ENCODE measurements at regions not wholly inside any gene's neighbourhood (a gene's known extent, or its start where the extent isn't known, plus 50 kb on each side); places are given as distances from the start of the nearest gene placed in this dataset.
"Not testable (repeated sequence)": the region's sequence is repeated elsewhere in the genome, so short reads cannot be mapped to it uniquely, and the experiment has no call there.

DNA sequence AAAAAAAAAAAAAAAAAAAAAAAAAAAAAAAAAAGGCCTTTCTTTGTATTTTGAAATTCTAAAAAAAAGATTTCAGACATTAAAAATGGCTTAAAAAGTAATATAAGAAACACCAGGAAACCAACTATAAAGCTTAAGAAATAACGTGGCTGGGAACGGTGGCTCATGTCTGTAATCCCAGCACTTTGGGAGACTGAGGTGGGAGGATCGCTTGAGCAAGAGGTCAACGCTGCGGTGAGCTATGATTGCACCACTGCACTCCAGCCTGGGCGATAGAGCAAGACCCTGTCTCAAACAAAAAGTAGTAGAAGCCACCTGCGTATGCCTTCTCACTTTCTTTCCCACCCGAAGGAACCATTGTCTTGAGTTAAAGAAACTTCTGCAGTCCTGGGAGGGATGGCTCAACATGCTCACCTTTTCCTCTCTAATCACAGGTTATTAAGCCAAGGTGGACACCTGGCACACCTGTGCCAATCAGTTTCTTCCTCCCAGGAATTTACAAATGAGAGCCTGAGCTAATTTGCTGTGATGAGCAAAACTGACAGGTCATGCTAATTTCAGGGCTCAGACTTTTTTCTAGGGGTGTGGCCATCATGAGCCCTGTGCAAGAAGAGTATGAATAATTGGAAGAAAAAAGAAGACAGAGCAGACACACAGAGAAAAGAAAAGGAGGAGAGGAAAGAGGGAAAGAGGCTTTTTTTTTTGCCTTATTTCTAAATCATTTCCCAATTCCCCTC lies 72.0 kb upstream of the PARD3 start:
- no peaks in the 10 kb centered on the region for H3K4me1 Mint-ChIP-seq (ENCODE audit: low read depth)
- no peak overlapping the region for H3K4me3 Mint-ChIP-seq (ENCODE audit: low read depth)
- TF ChIP-seq, protein P1, sequence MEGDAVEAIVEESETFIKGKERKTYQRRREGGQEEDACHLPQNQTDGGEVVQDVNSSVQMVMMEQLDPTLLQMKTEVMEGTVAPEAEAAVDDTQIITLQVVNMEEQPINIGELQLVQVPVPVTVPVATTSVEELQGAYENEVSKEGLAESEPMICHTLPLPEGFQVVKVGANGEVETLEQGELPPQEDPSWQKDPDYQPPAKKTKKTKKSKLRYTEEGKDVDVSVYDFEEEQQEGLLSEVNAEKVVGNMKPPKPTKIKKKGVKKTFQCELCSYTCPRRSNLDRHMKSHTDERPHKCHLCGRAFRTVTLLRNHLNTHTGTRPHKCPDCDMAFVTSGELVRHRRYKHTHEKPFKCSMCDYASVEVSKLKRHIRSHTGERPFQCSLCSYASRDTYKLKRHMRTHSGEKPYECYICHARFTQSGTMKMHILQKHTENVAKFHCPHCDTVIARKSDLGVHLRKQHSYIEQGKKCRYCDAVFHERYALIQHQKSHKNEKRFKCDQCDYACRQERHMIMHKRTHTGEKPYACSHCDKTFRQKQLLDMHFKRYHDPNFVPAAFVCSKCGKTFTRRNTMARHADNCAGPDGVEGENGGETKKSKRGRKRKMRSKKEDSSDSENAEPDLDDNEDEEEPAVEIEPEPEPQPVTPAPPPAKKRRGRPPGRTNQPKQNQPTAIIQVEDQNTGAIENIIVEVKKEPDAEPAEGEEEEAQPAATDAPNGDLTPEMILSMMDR (IDR thresholded peaks at IDR 0.05; ENCODE audit: unreplicated experiment): no peak

DNA sequence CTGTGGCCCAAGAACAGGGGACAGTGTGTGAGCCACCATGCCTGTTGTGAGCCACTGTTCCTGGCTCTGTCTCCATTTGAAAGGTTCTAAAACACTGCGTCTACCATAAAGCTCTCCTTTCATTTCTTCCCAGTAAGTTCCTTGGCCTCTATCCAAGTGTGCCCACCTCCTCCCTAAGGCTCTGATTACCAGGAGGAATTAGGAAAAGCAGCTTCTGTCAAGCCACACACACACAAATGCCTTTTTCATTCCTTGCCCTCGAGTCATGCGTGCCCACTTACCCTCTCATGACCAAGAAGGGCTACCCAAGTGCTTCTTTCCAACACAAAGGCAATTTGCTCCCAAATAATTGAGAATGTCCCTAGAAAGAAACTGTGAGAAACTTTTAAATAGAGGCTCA lies 70.8 kb upstream of the PARD3 start:
- no peaks in the 10 kb centered on the region for H3K9me3 Mint-ChIP-seq (ENCODE audit: low read depth)
- H3K4me1 Mint-ChIP-seq (ENCODE audit: low read depth): no peaks in the 10 kb centered on the region
- TF ChIP-seq, protein P1 (IDR thresholded peaks at IDR 0.05; ENCODE audit: unreplicated experiment): no peak
- DNase-seq (ENCODE audit: low spot score, unreplicated experiment): no peak
- H3K36me3 Mint-ChIP-seq (ENCODE audit: insufficient read depth): no peaks in the 10 kb centered on the region
- H3K27ac Mint-ChIP-seq: no peak overlapping the region
- no peak overlapping the region for H3K4me3 Mint-ChIP-seq (ENCODE audit: low read depth)
- peaks cover 5% of the 10 kb centered on the region for H3K27me3 Mint-ChIP-seq

More for the DNA sequence above, 72.0 kb upstream of the PARD3 start:
- no peaks in the 10 kb centered on the region for H3K9me3 Mint-ChIP-seq (ENCODE audit: low read depth)
- no peak overlapping the region for H3K27ac Mint-ChIP-seq
- no peaks in the 10 kb centered on the region for H3K36me3 Mint-ChIP-seq (ENCODE audit: insufficient read depth)
- peaks cover 5% of the 10 kb centered on the region for H3K27me3 Mint-ChIP-seq
- no peak for DNase-seq (ENCODE audit: low spot score, unreplicated experiment)

DNA sequence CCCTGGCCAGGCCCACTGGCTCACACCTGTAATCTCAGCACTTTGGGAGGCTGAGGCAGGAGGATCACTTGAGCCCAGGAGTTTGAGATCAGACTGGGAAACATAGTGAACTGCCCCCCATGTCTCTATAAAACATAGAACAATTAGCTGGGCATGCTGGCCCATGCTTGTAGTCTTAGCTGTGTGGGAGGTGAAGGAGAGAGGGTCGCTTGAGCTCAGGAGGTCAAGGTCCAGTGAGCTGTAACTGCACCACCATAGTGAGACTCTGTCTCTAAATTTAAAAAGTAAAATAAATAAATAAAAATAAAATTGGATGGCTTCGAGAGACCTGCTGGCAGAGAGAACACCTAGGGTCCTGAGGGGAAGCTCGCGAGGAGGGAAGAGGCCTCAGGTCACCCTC lies 69.9 kb upstream of the PARD3 start:
- TF ChIP-seq, protein P1 (IDR thresholded peaks at IDR 0.05; ENCODE audit: unreplicated experiment): no peak
- no peaks in the 10 kb centered on the region for H3K9me3 Mint-ChIP-seq (ENCODE audit: low read depth)
- H3K27me3 Mint-ChIP-seq: peaks cover 5% of the 10 kb centered on the region
- no peak for DNase-seq (ENCODE audit: low spot score, unreplicated experiment)
- H3K36me3 Mint-ChIP-seq (ENCODE audit: insufficient read depth): no peaks in the 10 kb centered on the region
- no peak overlapping the region for H3K27ac Mint-ChIP-seq
- no peaks in the 10 kb centered on the region for H3K4me1 Mint-ChIP-seq (ENCODE audit: low read depth)
- no peak overlapping the region for H3K4me3 Mint-ChIP-seq (ENCODE audit: low read depth)

DNA sequence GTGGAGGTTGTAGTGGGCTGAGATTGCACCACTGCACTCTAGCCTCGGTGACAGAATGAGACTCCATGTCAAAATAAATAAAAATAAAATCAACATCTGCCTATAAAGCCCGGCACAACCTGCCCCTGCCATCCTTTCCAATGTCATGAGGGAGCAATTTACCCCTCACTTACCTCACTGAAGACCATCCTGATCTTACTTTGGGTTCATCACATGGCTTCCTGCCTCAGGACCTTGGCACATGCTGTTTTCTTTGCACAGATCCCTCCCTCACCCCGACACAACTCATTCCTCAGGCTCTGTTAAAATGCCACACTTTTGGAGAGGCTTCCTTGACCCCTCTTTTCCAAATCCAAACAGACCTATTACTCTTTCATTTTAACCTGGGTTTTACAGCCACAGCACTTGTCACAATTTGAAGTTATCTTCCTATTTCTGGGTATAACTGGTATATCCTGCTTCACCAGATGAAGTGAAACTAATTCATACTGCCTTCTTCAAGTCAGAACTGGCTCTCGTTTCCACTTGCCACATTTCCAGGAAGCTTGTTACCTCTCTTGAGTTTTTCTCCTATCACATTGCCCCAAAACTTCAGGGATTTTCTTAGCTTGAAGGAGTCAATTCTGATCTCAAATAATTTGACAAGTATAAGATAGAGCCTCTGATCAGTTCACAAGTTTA lies 69.3 kb upstream of the PARD3 start:
- H3K4me3 Mint-ChIP-seq (ENCODE audit: low read depth): no peak overlapping the region
- H3K36me3 Mint-ChIP-seq (ENCODE audit: insufficient read depth): no peaks in the 10 kb centered on the region
- TF ChIP-seq, protein P1 (IDR thresholded peaks at IDR 0.05; ENCODE audit: unreplicated experiment): no peak

DNA sequence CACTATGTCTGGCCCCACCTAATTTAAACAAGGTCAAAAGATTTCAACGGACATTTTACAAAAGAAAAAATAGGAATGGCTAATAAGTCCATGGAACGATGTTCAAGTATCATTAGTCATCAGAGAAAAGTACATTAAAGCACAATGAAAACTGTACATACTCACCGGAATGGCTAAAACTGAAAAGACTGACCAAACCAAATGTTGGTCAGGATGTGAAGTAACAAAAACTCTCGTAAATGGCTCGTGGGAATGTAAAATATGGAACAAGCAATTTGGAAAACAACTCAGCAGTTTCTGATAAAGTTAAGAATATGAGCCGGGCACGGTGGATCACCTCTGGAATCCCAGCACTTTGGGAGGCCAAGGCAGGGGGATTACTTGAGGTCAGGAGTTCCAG lies 65.7 kb upstream of the PARD3 start:
- Mint-ChIP-seq H3K27ac (no peak overlapping the region), H3K27me3 (no peaks in the 10 kb centered on the region), H3K4me3 (ENCODE audit: low read depth) (no peak overlapping the region), H3K4me1 (ENCODE audit: low read depth) (no peaks in the 10 kb centered on the region), H3K9me3 (ENCODE audit: low read depth) (no peaks in the 10 kb centered on the region), H3K36me3 (ENCODE audit: insufficient read depth) (no peaks in the 10 kb centered on the region)
- TF ChIP-seq, protein P1 (IDR thresholded peaks at IDR 0.05; ENCODE audit: unreplicated experiment): no peak
- DNase-seq (ENCODE audit: low spot score, unreplicated experiment): no peak

More for the DNA sequence above, 69.3 kb upstream of the PARD3 start:
- DNase-seq (ENCODE audit: low spot score, unreplicated experiment): no peak
- H3K9me3 Mint-ChIP-seq (ENCODE audit: low read depth): no peaks in the 10 kb centered on the region
- peaks cover 5% of the 10 kb centered on the region for H3K27me3 Mint-ChIP-seq
- no peak overlapping the region for H3K27ac Mint-ChIP-seq
- no peaks in the 10 kb centered on the region for H3K4me1 Mint-ChIP-seq (ENCODE audit: low read depth)

DNA sequence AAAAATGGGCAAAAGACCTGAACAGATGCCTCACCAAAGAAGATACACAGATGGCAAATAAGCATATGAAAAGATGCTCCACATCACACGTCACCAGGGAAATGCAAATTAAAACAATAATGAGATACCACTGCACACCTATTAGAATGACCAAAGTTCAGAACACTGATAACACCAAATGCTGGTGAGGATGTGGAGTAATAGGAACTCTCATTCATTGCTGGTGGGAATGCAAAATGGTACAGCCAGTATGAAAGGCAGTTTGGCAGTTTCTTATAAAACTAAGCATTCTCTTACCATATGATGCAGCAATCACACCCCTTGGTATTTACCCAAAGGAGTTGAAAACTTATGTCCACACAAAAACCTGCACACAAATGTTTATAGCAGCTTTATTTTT lies 63.6 kb upstream of the PARD3 start:
- DNase-seq (ENCODE audit: low spot score, unreplicated experiment); H3K4me3 Mint-ChIP-seq (ENCODE audit: low read depth); H3K4me1 Mint-ChIP-seq (ENCODE audit: low read depth); H3K9me3 Mint-ChIP-seq (ENCODE audit: low read depth); H3K27ac Mint-ChIP-seq; H3K27me3 Mint-ChIP-seq; H3K36me3 Mint-ChIP-seq (ENCODE audit: insufficient read depth): not testable (repeated sequence)
